NCI-H446 (cell line): ENCODE measurements at regions not wholly inside any gene's neighbourhood (a gene's known extent, or its start where the extent isn't known, plus 50 kb on each side); places are given as distances from the start of the nearest gene placed in this dataset.
A peak's percentile ranks its signal among the peaks of the same experiment; 100 is the strongest.

ENCODE experiments used
- DNase-seq, 2 experiments: peaks; one replicate each; lab custom pipeline; 2025; lab: John Stamatoyannopoulos, UW

DNA sequence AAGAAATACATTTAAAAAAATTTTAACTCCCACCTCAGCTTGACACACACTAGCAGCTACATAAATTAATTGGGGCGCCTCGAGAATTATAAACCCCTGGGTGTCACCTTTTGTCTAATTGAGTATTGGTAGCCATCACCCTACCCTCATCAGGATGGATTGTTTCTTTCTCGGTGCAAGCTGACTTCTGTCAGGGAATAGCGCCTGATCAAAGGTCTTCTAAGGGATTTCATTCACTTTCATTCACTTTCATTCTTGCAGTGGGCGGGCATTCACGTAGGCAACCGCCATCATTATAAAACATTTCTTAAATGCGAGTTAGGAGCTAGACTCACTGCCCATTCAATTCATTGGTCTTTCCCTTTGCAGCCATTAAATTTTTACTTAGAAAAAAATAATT is 239.2 kb upstream of the SASH1 start:
- DNase-seq, result no peak

DNA sequence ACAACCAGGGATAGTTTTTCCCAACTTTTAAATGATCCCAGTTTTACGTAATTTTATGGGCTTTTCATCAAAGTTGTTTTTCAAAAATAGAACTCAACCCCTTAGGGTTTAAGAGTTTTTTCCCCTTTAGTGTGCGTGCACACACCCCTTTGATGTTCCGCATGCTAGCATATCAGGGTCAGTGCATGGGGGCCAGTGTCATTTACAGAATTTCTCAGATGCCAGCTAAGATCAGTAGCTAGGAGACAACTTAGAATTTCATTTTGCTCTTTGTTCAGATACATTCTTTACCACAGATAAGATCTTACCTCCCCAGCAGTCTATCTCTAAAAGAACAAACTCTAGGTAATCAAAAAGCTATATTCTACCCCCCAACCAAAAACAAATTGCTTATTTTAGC is 238.5 kb upstream of the SASH1 start:
- no peak for DNase-seq

- DNase-seq, result no peak
Observed at GRCh38 chr6:148105695-148106094, 236.9 kb upstream of the SASH1 start.

GRCh38 chr6:148107911-148108310 is 234.7 kb upstream of the SASH1 start:
- no peak for DNase-seq

- DNase-seq, result no peak
Observed at GRCh38 chr6:148109732-148110131, 232.9 kb upstream of the SASH1 start.

DNA sequence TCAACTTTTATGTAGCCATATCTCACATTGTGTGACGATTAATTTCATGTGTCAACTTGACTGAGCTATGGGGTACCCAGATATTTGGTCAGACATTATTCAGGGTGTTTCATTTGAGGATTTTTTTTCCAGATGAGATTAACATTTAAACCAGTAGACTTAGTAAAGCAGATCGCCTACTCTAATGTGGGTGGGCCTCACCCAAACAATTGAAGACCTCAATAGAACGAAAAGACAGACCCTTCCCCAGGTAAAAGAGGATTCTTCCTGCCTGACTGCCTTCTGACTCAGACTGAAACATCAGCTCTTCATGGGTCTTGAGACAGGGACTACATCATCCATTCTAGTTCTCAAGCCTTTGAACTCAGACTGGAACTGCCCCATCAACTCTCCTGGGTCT is 231.7 kb upstream of the SASH1 start:
- DNase-seq, result no peak

DNA sequence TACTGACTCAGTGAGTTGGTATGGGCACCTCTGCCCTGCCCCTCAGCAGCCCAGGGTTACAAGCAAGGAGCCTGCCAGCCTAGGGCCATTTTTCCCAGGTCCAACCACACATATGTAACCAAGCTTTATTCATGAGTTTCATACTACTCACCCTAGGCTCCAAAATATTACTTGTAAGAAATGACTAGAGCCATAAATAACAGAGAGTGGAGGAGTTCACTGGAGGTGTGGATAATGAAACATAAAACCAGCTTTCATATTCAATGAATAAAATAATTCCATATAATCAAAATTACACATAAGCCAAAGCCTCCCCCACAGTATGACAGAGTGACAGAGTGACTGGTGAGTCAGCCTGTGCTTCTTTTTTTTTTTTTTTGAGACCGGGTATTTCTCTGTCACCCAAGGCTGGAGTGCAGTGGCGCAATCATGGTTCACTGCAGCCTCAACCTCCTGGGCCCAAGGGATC is 229.8 kb upstream of the SASH1 start:
- DNase-seq, result no peak

GRCh38 chr6:148116001-148116400 is 226.6 kb upstream of the SASH1 start:
- DNase-seq, result no peak

DNA sequence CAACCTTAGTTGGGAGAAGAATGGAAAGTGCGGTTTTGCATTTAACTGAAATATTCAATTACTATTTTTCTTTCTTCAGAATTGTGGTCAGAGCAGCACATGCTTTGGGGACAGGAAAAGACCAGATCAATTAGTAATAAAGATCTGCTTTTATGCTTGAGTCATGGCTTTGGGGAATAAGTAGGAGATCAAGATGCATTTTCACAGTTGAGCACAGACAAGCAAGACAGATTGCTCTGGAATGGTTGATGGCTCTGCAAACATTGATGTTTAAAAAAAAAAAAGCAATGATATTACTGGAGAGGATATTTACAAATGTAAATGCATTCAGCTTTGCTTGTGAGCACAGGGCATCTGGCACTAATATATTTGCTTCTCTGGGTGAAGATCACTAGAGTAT is 224.4 kb upstream of the SASH1 start:
- DNase-seq, result no peak

- DNase-seq, result no peak
Observed at GRCh38 chr6:148128014-148128730, 214.5 kb upstream of the SASH1 start.

DNA sequence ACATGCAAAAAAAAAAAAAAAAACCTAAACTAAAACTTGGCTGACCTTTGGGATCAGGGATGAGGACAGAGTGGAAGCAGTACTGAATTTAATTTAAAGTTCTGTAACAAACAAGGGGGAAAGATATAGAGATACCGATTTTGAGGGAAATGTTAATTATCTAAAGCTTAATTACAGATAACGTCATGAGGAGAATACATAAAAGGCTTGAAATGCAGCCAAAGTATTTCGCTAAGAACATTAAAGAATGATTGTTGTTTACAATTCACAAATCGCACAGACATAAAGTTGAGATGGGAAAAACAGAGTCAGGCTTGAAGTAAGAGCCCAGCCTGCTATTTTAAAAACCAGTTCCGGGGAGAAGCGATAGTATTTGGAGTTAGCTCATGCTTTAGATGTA is 208.0 kb upstream of the SASH1 start:
- DNase-seq, result no peak

DNA sequence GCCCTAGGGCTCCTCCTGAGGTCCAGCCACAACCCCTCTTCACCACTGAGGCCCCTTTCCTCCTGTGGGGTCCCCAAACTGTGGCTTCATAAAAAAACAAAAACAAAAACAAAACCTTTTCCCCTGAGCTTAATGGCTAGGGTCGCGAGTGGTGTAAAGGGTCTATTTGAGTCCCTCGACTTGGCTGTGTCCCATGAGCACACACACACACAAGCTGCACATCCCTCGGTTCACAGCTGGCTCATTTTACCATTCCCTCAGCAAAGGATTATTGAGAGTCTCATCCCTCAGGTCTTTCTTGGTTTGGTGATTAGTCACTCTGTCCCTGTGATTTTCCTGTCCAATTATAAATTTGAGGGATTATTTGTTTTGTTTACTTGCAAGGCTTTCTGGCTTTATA is 206.1 kb upstream of the SASH1 start:
- DNase-seq, result no peak

GRCh38 chr6:148137652-148138051 is 205.0 kb upstream of the SASH1 start:
- DNase-seq, result no peak

- no peak for DNase-seq
Observed at GRCh38 chr6:148138573-148138972, 204.1 kb upstream of the SASH1 start.

- DNase-seq, result no peak
Observed at GRCh38 chr6:148140772-148141557, 201.7 kb upstream of the SASH1 start.

GRCh38 chr6:148142821-148143220 is 199.8 kb upstream of the SASH1 start:
- no peak for DNase-seq

DNA sequence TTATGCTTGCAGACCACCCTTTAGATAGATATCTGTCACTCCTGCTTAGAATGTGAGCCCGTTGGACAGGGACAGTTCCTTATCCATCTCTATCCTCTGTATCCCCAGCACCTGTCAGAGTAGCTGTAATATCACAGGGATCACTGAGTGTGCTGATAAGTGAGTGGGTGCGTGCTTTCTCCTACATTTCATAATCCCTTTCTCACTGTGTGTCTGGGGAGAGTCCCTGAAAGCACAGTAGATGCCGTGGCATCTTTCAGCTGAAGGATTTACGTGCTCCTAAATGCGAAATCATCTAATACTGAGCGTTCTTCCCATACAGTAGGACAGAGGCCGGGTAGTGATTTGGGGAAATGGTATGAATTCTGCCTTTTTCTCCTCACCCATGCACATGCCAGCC is 198.9 kb upstream of the SASH1 start:
- no peak for DNase-seq

- peak; percentile 44 to 51 for DNase-seq
Observed at GRCh38 chr6:148144917-148145521, 197.6 kb upstream of the SASH1 start.

DNA sequence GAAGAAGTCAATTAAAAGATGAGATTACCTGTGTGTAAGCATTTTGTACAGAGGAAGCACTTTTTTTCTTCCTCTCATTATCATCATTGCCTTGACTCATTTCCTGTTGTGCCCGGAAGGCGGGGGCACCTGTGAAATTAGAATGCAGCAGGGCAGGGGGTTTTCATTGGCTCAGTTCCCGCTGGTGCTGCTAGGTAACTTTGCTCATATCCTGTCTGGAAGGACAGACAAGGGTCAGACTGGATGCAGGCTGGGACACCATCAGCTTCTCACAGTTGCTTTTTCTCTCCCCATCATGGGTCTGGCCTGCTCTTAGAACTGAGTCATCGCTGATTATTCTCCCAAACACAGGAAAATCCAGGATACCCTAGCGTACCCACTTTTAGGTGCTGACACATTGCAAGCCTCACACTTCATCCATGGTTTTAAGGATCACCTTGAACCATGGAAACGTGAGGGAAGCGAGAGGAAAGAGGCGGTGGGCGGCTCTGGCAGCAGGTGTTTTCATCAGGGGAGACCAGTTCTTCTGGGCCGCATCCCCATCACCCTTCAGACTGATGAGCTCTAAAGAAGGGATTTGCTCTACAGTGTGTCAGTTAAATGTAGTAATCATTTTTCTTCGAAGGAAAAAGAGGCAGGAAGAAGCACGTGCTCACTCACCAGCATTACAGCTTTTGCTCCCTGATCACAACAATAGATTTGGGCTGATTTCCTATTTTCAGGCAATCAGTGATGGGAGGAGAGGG is 195.7 kb upstream of the SASH1 start:
- DNase-seq, result no peak

DNA sequence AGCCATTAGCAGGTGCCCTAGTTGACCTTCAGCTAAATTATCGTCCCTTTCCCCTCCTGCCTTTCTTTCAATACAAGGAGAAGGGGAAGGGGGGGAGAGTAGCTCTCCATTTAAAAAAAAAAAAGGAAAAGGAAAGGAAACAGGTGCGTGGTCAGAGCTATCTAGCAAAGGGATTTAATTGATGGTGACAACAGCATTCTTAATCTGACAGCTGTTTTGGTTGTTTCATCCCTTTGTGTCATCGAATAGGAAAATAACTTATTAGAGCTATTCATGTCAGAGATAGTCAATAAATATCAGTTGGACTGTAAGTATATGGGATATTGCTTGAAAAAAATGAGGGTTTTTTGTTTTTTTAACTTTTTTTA is 195.2 kb upstream of the SASH1 start:
- DNase-seq, result no peak

- DNase-seq, result no peak
Observed at GRCh38 chr6:148151896-148152643, 190.6 kb upstream of the SASH1 start.

GRCh38 chr6:148154668-148155067 is 188.0 kb upstream of the SASH1 start:
- DNase-seq, result no peak
